ENCODE measurements at regions not wholly inside any gene's neighbourhood (a gene's known extent, or its start where the extent isn't known, plus 50 kb on each side); places are given as distances from the start of the nearest gene placed in this dataset.

DNA sequence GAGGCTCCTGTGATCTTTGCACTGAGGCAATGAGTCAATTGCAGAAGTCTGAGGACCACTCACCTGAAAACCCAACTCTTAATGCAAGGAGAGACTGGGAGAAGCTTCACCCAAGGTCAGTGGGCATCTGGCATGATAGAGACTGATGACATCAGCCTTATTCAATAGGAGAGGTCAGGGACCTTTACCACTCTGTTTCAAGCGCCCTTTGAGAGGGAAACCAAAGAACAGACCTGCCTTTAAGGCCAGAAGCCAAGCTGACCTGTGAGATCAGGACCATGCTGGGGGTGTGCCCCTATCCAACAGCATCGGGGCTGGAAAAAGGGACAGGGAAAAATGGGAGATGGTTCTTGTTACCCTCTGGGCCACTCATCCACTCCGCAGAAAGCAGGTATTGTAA lies 83.3 kb upstream of the FOXN3 start:
- H3K9me3 ChIP-seq, result no peaks in the 10 kb centered on the region
- H3K4me3 ChIP-seq, result no peak overlapping the region
- ATAC-seq (no peak), DNase-seq (no peak)
- H3K4me1 ChIP-seq, result peaks cover 0 to 18% of the 10 kb centered on the region in 2 donors
- intact Hi-C loops (cut with DNase I), result no loop called here
- no peak overlapping the region for H3K27ac ChIP-seq
- TF ChIP-seq, protein P1, sequence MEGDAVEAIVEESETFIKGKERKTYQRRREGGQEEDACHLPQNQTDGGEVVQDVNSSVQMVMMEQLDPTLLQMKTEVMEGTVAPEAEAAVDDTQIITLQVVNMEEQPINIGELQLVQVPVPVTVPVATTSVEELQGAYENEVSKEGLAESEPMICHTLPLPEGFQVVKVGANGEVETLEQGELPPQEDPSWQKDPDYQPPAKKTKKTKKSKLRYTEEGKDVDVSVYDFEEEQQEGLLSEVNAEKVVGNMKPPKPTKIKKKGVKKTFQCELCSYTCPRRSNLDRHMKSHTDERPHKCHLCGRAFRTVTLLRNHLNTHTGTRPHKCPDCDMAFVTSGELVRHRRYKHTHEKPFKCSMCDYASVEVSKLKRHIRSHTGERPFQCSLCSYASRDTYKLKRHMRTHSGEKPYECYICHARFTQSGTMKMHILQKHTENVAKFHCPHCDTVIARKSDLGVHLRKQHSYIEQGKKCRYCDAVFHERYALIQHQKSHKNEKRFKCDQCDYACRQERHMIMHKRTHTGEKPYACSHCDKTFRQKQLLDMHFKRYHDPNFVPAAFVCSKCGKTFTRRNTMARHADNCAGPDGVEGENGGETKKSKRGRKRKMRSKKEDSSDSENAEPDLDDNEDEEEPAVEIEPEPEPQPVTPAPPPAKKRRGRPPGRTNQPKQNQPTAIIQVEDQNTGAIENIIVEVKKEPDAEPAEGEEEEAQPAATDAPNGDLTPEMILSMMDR (IDR thresholded peaks at IDR 0.05), result no peak
- H3K36me3 ChIP-seq, result no peaks in the 10 kb centered on the region
- no peaks in the 10 kb centered on the region for H3K27me3 ChIP-seq

DNA sequence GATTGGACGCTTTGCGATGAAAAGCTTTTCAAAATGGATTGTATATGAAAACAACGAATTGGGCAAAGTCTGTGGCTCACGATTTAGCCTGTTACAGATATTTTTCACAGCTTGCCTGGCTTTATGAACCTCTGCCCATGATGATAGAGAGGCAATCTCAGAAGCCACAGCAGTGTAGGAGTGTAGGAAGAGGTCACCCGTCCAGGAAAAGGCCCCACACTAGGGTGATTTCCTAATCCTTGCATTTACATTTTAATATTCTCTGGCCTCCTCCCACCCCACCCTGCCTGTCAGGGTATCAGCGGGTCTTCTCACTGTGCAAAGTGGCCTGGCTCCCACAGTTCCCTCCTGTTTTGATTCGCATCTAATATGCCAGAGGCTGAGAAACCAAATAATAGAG lies 81.8 kb upstream of the FOXN3 start:
- Histone ChIP-seq H3K36me3 (no peaks in the 10 kb centered on the region), H3K4me3 (no peak overlapping the region), H3K27ac (no peak overlapping the region), H3K27me3 (no peaks in the 10 kb centered on the region), H3K4me1 (peaks cover 0 to 7% of the 10 kb centered on the region in 2 donors), H3K9me3 (no peaks in the 10 kb centered on the region)
- ATAC-seq (peak; percentile 25), DNase-seq (no peak)
- TF ChIP-seq, protein P1 (IDR thresholded peaks at IDR 0.05), result no peak
- intact Hi-C loops (cut with DNase I), result no loop called here

DNA sequence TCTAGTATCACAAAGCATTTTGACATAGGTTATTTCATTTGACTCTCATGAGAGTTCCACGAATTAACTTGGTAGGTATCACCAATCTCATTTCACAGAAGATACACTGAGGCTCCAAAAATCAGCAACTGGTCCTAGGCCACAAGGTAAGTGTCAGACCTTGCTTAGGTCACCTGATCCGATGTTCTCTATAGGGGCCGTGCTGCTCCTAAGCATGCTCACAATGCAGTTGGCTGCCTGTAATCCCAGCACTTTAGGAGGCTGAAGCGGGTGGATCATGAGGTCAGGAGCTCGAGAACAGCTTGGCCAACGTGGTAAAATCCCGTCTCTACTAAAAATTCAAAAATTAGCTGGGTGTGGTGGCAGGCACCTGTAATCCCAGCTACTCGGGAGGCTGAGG lies 78.7 kb upstream of the FOXN3 start:
- no peak for DNase-seq
- no peaks in the 10 kb centered on the region for H3K4me1 ChIP-seq
- H3K27ac ChIP-seq, result no peak overlapping the region
- no peaks in the 10 kb centered on the region for H3K36me3 ChIP-seq
- no peak overlapping the region for H3K4me3 ChIP-seq
- TF ChIP-seq, protein P1 (IDR thresholded peaks at IDR 0.05), result no peak
- intact Hi-C loops (cut with DNase I), result no loop called here
- ATAC-seq, result no peak
- no peaks in the 10 kb centered on the region for H3K27me3 ChIP-seq
- no peaks in the 10 kb centered on the region for H3K9me3 ChIP-seq

GRCh38 chr14:89493877-89494634 lies 77.0 kb upstream of the FOXN3 start:
- no peak for ATAC-seq
- peak in 1 of 4 donors; percentile 33 for DNase-seq
- Histone ChIP-seq H3K9me3 (no peaks in the 10 kb centered on the region), H3K4me1 (no peaks in the 10 kb centered on the region), H3K4me3 (no peak overlapping the region), H3K27me3 (no peaks in the 10 kb centered on the region), H3K36me3 (no peaks in the 10 kb centered on the region), H3K27ac (no peak overlapping the region)
- TF ChIP-seq, protein P1 (IDR thresholded peaks at IDR 0.05), result no peak
- intact Hi-C loops (cut with DNase I), result no loop called here

DNA sequence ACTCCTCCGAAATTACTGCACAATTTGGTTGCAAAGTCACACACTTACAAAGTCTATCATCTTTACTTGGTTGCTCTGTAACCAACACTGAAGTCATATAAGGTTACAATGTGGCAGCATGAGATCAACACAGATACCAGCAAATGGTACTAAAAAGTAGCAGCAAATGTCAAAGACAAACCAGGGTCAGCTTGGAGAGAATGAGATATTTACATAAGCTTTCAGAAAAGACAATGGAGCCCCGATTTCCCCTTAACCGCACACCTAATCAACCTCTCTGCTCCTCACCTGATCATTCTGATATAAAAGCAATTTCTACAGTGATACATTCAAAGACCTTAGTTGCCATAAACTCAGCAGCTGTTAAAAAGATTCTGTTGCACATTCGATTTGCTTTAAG lies 76.4 kb upstream of the FOXN3 start:
- Histone ChIP-seq H3K4me3 (no peak overlapping the region), H3K27ac (no peak overlapping the region), H3K36me3 (no peaks in the 10 kb centered on the region), H3K9me3 (no peaks in the 10 kb centered on the region), H3K4me1 (no peaks in the 10 kb centered on the region), H3K27me3 (no peaks in the 10 kb centered on the region)
- no peak for ATAC-seq
- DNase-seq, result no peak
- intact Hi-C loops (cut with DNase I), result no loop called here
- TF ChIP-seq, protein P1 (IDR thresholded peaks at IDR 0.05), result no peak

Measured in left lung (tissue), 4 donors.